Spleen (tissue), 11 donors: ENCODE measurements at regions not wholly inside any gene's neighbourhood (a gene's known extent, or its start where the extent isn't known, plus 50 kb on each side); places are given as distances from the start of the nearest gene placed in this dataset.

Source experiments
- DNase-seq: peaks from one replicate; pipeline ENCODE4 v3.0.0-alpha.2; 2020
- H3K27ac ChIP-seq, 8 donors: fragments of 200-600 bp; sonication (generic) in 7 of 8; 1 replicate in 4 of 8; 2 replicates in 4 of 8; pipeline versions ENCODE4 v1.5.0 to v1.8.0; 2016 to 2021; ENCODE audit warnings: inconsistent platforms in 4 of 8, mild to moderate bottlenecking in 4 of 8, moderate library complexity in 1 of 8
- H3K27me3 ChIP-seq, 7 donors: fragments of 200-600 bp; sonication (generic) in 6 of 7; replicated peaks in 1 of 7; 1 replicate in 4 of 7; 2 replicates in 3 of 7; pipeline versions ENCODE4 v1.5.0 to v1.8.0; 2016 to 2021; ENCODE audit warnings: inconsistent platforms in 3 of 7, mild to moderate bottlenecking in 1 of 7
- H3K36me3 ChIP-seq, 6 donors: fragments of 200-600 bp; sonication (generic) in 5 of 6; 1 replicate in 4 of 6; 2 replicates in 2 of 6; pipeline versions ENCODE4 v1.5.0 to v1.8.0; 2016 to 2021; ENCODE audit warnings: inconsistent platforms in 2 of 6
- H3K4me1 ChIP-seq, 6 donors: fragments of 200-600 bp; sonication (generic) in 5 of 6; 1 replicate in 3 of 6; 2 replicates in 3 of 6; pipeline versions ENCODE4 v1.5.0 to v1.8.0; 2016 to 2021; ENCODE audit warnings: inconsistent platforms in 3 of 6
- H3K4me3 ChIP-seq, 8 donors: fragments of 200-600 bp; sonication (generic) in 7 of 8; 1 replicate in 4 of 8; 2 replicates in 4 of 8; pipeline versions ENCODE4 v1.5.0 to v1.8.0; 2016 to 2021; ENCODE audit warnings: inconsistent platforms in 4 of 8, mild to moderate bottlenecking in 4 of 8, moderate library complexity in 2 of 8
- H3K9me3 ChIP-seq, 8 donors: fragments of 200-600 bp; sonication (generic) in 7 of 8; 1 replicate in 4 of 8; 2 replicates in 4 of 8; pipeline versions ENCODE4 v1.5.0 to v1.8.0; 2016 to 2021; ENCODE audit warnings: inconsistent platforms in 4 of 8
- CTCF ChIP-seq, 11 experiments: fragments of 200-600 bp in 7 of 11; fragments of 450-650 bp in 4 of 11; sonication (generic) in 4 of 11; IDR thresholded peaks in 8 of 11; conservative IDR thresholded peaks in 3 of 11; 1 replicate in 7 of 11; 2 replicates in 4 of 11; pipeline versions ENCODE4 v1.4.0 to v1.8.0; 2016 to 2021; ENCODE audit warnings: antibody characterized with exemption in 11 of 11, inconsistent platforms in 4 of 11, mild to moderate bottlenecking in 1 of 11
- POLR2A ChIP-seq, 3 donors: fragments of 450-650 bp; IDR thresholded peaks; one replicate each; pipeline ENCODE4 v1.5.1; 2017; ENCODE audit warnings: antibody characterized with exemption in 3 of 3, mild to moderate bottlenecking in 1 of 3
- POLR2AphosphoS5 ChIP-seq, 3 donors: sonication (generic); formaldehyde crosslinking; IDR thresholded peaks; one replicate each; pipeline ENCODE4 v1.5.1; 2017; ENCODE audit warnings: antibody characterized with exemption in 3 of 3
- WGBS, 5 donors: extraction: QIAGEN DNeasy Blood & Tissue Kit in 3 of 5; methylation state at CpG; one replicate each; pipeline versions ENCODE4 v1.1.5 to v1.1.7; 2013 to 2018; 5-methylcytosine and 5-hydroxymethylcytosine counted together
- intact Hi-C: fragments of 100-400 bp; cut with DNase I; formaldehyde crosslinking; loops from one replicate; pipeline ENCODE4 v1.15.0; 2023; ENCODE audit warnings: low total_unique reads
- donor health status: healthy with polysubstance abuse.
- donor health status: DM: no; HTN: no; CAD: no; lungs with moderate emphysema.
- donor health status: DM: no; HTN: no; CAD: no.
- donor health status: Bipolar disorder and iron deficiency.
- donor health status: healthy.
- donor health status: DM: no; HTN: no; CAD: no.
- donor health status: DM: yes; HTN: yes; CAD: no.

- Histone ChIP-seq H3K27me3 (no peaks in the 10 kb centered on the region), H3K27ac (no peak overlapping the region), H3K4me3 (no peak overlapping the region), H3K4me1 (peaks cover 0 to 46% (median 30%) of the 10 kb centered on the region in 6 donors), H3K36me3 (peaks cover 0 to 30% (median 6%) of the 10 kb centered on the region in 6 donors), H3K9me3 (no peaks in the 10 kb centered on the region)
- 87 to 98% (median 95%) methylated on average over 3 of the region's 3 CpGs for WGBS, 5 donors
- TF ChIP-seq CTCF (IDR thresholded peaks at IDR 0.05 in 8 of 11, conservative IDR thresholded peaks at IDR 0.05 in 3 of 11) (no peak), POLR2AphosphoS5 (IDR thresholded peaks at IDR 0.05) (no peak), POLR2A (IDR thresholded peaks at IDR 0.05) (no peak)
- intact Hi-C loops = no loop called here
- no peak for DNase-seq
These were observed 74.1 kb downstream of the HFE start for GRCh38 chr6:26161322-26161721.

- intact Hi-C loops = no loop called here
- TF ChIP-seq POLR2A (IDR thresholded peaks at IDR 0.05) = no peak
- TF ChIP-seq CTCF (IDR thresholded peaks at IDR 0.05 in 8 of 11, conservative IDR thresholded peaks at IDR 0.05 in 3 of 11) = no peak
- no peak for TF ChIP-seq POLR2AphosphoS5 (IDR thresholded peaks at IDR 0.05)
- Histone ChIP-seq H3K36me3 (peaks cover 0 to 30% (median 6%) of the 10 kb centered on the region in 6 donors), H3K4me1 (peaks cover 0 to 44% (median 30%) of the 10 kb centered on the region in 6 donors), H3K27me3 (no peaks in the 10 kb centered on the region), H3K9me3 (no peaks in the 10 kb centered on the region), H3K27ac (no peak overlapping the region), H3K4me3 (no peak overlapping the region)
- no peak for DNase-seq
- WGBS, 5 donors = 95 to 99% (median 97%) methylated on average over 7 of the region's 7 CpGs
These were observed 75.2 kb downstream of the HFE start for GRCh38 chr6:26162399-26162798.

- intact Hi-C loops = no loop called here
- peak overlapping the region in 3 of 8 donors; percentile 17 to 33 (median 26) for H3K27ac ChIP-seq
- no peak overlapping the region for H3K4me3 ChIP-seq
- H3K9me3 ChIP-seq = no peaks in the 10 kb centered on the region
- peaks cover 0 to 30% (median 6%) of the 10 kb centered on the region in 6 donors for H3K36me3 ChIP-seq
- H3K4me1 ChIP-seq = peaks cover 0 to 44% (median 28%) of the 10 kb centered on the region in 6 donors
- H3K27me3 ChIP-seq = no peaks in the 10 kb centered on the region
- TF ChIP-seq CTCF (IDR thresholded peaks at IDR 0.05 in 8 of 11, conservative IDR thresholded peaks at IDR 0.05 in 3 of 11) (no peak), POLR2A (IDR thresholded peaks at IDR 0.05) (no peak), POLR2AphosphoS5 (IDR thresholded peaks at IDR 0.05) (no peak)
- WGBS, 5 donors = 84 to 93% (median 88%) methylated on average over 11 of the region's 11 CpGs
- DNase-seq = no peak
These were observed 76.3 kb downstream of the HFE start for GRCh38 chr6:26163427-26164119.

GRCh38 chr6:26164120-26164505 lies 76.9 kb downstream of the HFE start:
- peaks cover 0 to 47% (median 28%) of the 10 kb centered on the region in 6 donors for H3K4me1 ChIP-seq
- no peaks in the 10 kb centered on the region for H3K27me3 ChIP-seq
- H3K4me3 ChIP-seq = no peak overlapping the region
- peak overlapping the region in 2 of 8 donors; percentile 26 to 33 for H3K27ac ChIP-seq
- no peak for TF ChIP-seq POLR2A (IDR thresholded peaks at IDR 0.05)
- no peak for TF ChIP-seq POLR2AphosphoS5 (IDR thresholded peaks at IDR 0.05)
- TF ChIP-seq CTCF (IDR thresholded peaks at IDR 0.05 in 8 of 11, conservative IDR thresholded peaks at IDR 0.05 in 3 of 11) = no peak
- peaks cover 0 to 30% (median 6%) of the 10 kb centered on the region in 6 donors for H3K36me3 ChIP-seq
- no peak for DNase-seq
- no peaks in the 10 kb centered on the region for H3K9me3 ChIP-seq
- 50 to 65% (median 60%) methylated on average over 1 of the region's 1 CpG for WGBS, 5 donors
- intact Hi-C loops = no loop called here
